ENCODE measurements at regions not wholly inside any gene's neighbourhood (a gene's known extent, or its start where the extent isn't known, plus 50 kb on each side); places are given as distances from the start of the nearest gene placed in this dataset.
"Not testable (repeated sequence)": the region's sequence is repeated elsewhere in the genome, so short reads cannot be mapped to it uniquely, and the experiment has no call there.

- DNase-seq, result no peak
These were observed 1722.2 kb upstream of the AGA start for GRCh38 chr4:179164267-179164999.

- no peak for DNase-seq
These were observed 1722.9 kb upstream of the AGA start for GRCh38 chr4:179165000-179165738.

- no peak for DNase-seq
These were observed 1723.6 kb upstream of the AGA start for GRCh38 chr4:179165862-179166261.

GRCh38 chr4:179170308-179170707 lies 1728.1 kb upstream of the AGA start:
- not testable (repeated sequence) for DNase-seq

GRCh38 chr4:179182741-179183140 lies 1740.5 kb upstream of the AGA start:
- no peak for DNase-seq

- DNase-seq, result no peak
These were observed 1753.7 kb upstream of the AGA start for GRCh38 chr4:179195887-179196286.

GRCh38 chr4:179196511-179196910 lies 1754.3 kb upstream of the AGA start:
- DNase-seq, result peak; percentile 73

- DNase-seq, result no peak
These were observed 1758.4 kb upstream of the AGA start for GRCh38 chr4:179200681-179201080.

GRCh38 chr4:179225594-179225993 lies 1783.4 kb upstream of the AGA start:
- peak; percentile 7 for DNase-seq

- DNase-seq, result no peak
These were observed 1806.6 kb upstream of the AGA start for GRCh38 chr4:179248821-179249220.

- no peak for DNase-seq
These were observed 1826.6 kb upstream of the AGA start for GRCh38 chr4:179268791-179269190.

GRCh38 chr4:179272282-179272681 lies 1830.0 kb upstream of the AGA start:
- no peak for DNase-seq

GRCh38 chr4:179278647-179279046 lies 1836.4 kb upstream of the AGA start:
- DNase-seq, result no peak

- DNase-seq, result no peak
These were observed 1843.5 kb upstream of the AGA start for GRCh38 chr4:179285696-179286095.

- no peak for DNase-seq
These were observed 1849.4 kb upstream of the AGA start for GRCh38 chr4:179291657-179292056.

GRCh38 chr4:179292468-179292867 lies 1850.2 kb upstream of the AGA start:
- DNase-seq, result no peak

- peak; percentile 38 for DNase-seq
These were observed 1865.3 kb upstream of the AGA start for GRCh38 chr4:179307297-179308136.

GRCh38 chr4:179313823-179314222 lies 1871.6 kb upstream of the AGA start:
- DNase-seq, result no peak

- DNase-seq, result peak; percentile 2
These were observed 1882.9 kb upstream of the AGA start for GRCh38 chr4:179325181-179325580.

GRCh38 chr4:179328627-179329026 lies 1886.4 kb upstream of the AGA start:
- no peak for DNase-seq

GRCh38 chr4:179331362-179331761 lies 1889.1 kb upstream of the AGA start:
- DNase-seq, result no peak

GRCh38 chr4:179344861-179345260 lies 1902.6 kb upstream of the AGA start:
- no peak for DNase-seq

GRCh38 chr4:179352221-179352620 lies 1910.0 kb upstream of the AGA start:
- DNase-seq, result no peak

- no peak for DNase-seq
These were observed 1911.5 kb upstream of the AGA start for GRCh38 chr4:179353786-179354185.
